ENCODE measurements at regions not wholly inside any gene's neighbourhood (a gene's known extent, or its start where the extent isn't known, plus 50 kb on each side); places are given as distances from the start of the nearest gene placed in this dataset.
"Not testable (repeated sequence)": the region's sequence is repeated elsewhere in the genome, so short reads cannot be mapped to it uniquely, and the experiment has no call there.

DNA sequence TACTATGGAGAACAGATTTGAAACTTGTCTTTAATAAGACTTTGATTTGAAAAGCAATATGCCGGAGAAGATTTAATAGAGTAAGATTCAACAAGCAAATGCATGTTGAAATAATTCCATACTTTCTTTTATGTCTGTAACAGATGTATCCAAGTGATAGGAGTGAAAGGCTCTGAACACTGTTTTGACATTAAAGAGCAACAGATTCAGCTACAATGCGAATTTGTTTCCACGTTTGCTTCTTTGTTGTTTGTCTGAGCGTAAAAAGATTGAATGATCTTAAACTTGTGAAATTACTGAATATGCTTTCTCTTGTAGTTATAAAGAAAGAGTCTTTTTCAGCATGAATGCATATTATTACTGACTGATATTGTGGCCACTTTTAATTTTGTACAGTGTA lies 2612.9 kb downstream of the PCDH9 start:
- intact Hi-C loops (cut with DNase I) = loop anchor here in 1 of 2 donors (5.0 kb wide), 1 partner anchor 715 kb away; no protein-coding TSS in a partner anchor
- 90 to 91% methylated on average over 4 of the region's 4 CpGs for WGBS, 2 donors
- no peak for ATAC-seq (ENCODE audit: low FRiP score)

DNA sequence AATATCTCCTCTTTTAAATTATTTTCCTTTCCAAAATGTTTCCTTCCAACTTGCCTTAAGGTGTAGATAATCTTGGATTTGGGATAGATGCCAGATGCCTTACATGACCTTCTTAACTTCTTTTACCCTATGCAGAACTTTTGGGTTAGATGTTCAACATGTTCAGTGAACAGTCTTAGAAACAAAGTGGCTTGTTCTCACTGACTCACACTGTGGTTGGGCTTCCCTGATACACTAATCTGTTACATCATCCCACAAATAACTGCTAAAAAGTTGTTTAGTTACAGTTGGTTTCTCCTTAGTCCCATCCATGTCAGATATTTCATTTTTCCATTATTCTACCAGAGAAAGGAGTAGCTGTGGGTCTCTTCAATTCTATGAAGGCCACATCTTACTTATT lies 2638.2 kb downstream of the PCDH9 start:
- intact Hi-C loops (cut with DNase I) = no loop called here
- ATAC-seq (ENCODE audit: low FRiP score) (no peak), DNase-seq (no peak)
- Histone ChIP-seq H3K36me3 (ENCODE audit: control insufficient read depth in 1 of 2, insufficient read depth in 2 of 2, low read length in 1 of 2) (no peaks in the 10 kb centered on the region), H3K4me1 (ENCODE audit: control insufficient read depth in 1 of 2, insufficient read depth in 2 of 2, low read length in 2 of 2) (no peaks in the 10 kb centered on the region), H3K27me3 (ENCODE audit: control insufficient read depth in 1 of 2, insufficient read depth in 2 of 2, low read length in 1 of 2) (no peaks in the 10 kb centered on the region), H3K4me3 (ENCODE audit: low read length in 2 of 2) (no peak overlapping the region), H3K27ac (ENCODE audit: low read depth in 1 of 2, low read length in 2 of 2) (no peak overlapping the region), H3K9me3 (ENCODE audit: control insufficient read depth, low read length) (no peaks in the 10 kb centered on the region)

More for the DNA sequence above, 2612.9 kb downstream of the PCDH9 start:
- no peak for DNase-seq
- H3K36me3 ChIP-seq (ENCODE audit: control insufficient read depth in 1 of 2, insufficient read depth in 2 of 2, low read length in 1 of 2) = no peaks in the 10 kb centered on the region
- peaks cover 2% of the 10 kb centered on the region for H3K9me3 ChIP-seq (ENCODE audit: control insufficient read depth, low read length)
- H3K4me1 ChIP-seq (ENCODE audit: control insufficient read depth in 1 of 2, insufficient read depth in 2 of 2, low read length in 2 of 2) = no peaks in the 10 kb centered on the region
- H3K4me3 ChIP-seq (ENCODE audit: low read length in 2 of 2) = no peak overlapping the region
- no peak overlapping the region for H3K27ac ChIP-seq (ENCODE audit: low read depth in 1 of 2, low read length in 2 of 2)
- H3K27me3 ChIP-seq (ENCODE audit: control insufficient read depth in 1 of 2, insufficient read depth in 2 of 2, low read length in 1 of 2) = no peaks in the 10 kb centered on the region

DNA sequence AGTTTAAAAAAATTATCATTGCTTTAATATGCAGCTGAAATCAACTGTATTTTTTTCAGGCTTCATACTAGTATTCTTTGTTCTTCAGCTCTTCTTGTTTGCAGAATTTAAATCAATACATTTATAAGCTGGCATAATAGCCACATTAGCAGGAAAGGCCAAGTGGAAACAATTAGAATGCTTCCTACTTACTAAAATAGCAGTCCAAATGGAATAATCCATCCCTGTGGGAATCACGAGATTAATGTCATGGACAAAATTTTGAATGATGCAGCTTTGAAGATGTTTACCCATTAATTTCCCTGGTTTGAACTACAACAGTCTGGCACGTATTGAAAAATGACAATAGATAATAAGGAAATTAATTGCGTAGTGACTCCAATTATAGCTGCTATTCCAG lies 2650.8 kb downstream of the PCDH9 start:
- no peak for DNase-seq
- Histone ChIP-seq H3K27ac (ENCODE audit: low read depth in 1 of 2, low read length in 2 of 2) (no peak overlapping the region), H3K4me3 (ENCODE audit: low read length in 2 of 2) (no peak overlapping the region), H3K9me3 (ENCODE audit: control insufficient read depth, low read length) (no peaks in the 10 kb centered on the region), H3K27me3 (ENCODE audit: control insufficient read depth in 1 of 2, insufficient read depth in 2 of 2, low read length in 1 of 2) (no peaks in the 10 kb centered on the region), H3K4me1 (ENCODE audit: control insufficient read depth in 1 of 2, insufficient read depth in 2 of 2, low read length in 2 of 2) (no peaks in the 10 kb centered on the region), H3K36me3 (ENCODE audit: control insufficient read depth in 1 of 2, insufficient read depth in 2 of 2, low read length in 1 of 2) (no peaks in the 10 kb centered on the region)
- intact Hi-C loops (cut with DNase I) = no loop called here
- 83 to 84% methylated on average over 3 of the region's 3 CpGs for WGBS, 2 donors
- ATAC-seq (ENCODE audit: low FRiP score) = no peak

DNA sequence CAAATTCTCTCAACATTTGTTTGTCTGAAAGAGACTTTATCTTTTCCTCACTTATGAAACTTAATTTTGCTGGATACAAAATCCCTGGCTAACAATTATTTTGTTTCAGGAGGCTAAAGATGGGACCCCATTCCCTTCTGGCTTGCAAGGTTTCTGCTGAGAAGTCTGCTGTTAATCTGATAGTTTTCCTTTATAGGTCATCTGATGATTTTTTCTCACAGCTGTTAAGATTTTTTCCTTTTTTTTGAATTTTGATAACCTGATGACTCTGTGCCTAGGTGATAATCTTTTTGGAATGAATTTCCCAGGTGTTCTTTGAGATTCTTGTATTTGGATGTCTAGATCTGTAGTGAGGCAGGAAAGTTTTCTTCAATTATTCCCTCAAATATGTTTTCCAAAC lies 2661.4 kb downstream of the PCDH9 start:
- ATAC-seq (ENCODE audit: low FRiP score) (no peak), DNase-seq (no peak)
- H3K4me3 ChIP-seq (ENCODE audit: low read length in 2 of 2) = no peak overlapping the region
- H3K36me3 ChIP-seq (ENCODE audit: control insufficient read depth in 1 of 2, insufficient read depth in 2 of 2, low read length in 1 of 2) = no peaks in the 10 kb centered on the region
- no peak overlapping the region for H3K27ac ChIP-seq (ENCODE audit: low read depth in 1 of 2, low read length in 2 of 2)
- no peaks in the 10 kb centered on the region for H3K4me1 ChIP-seq (ENCODE audit: control insufficient read depth in 1 of 2, insufficient read depth in 2 of 2, low read length in 2 of 2)
- intact Hi-C loops (cut with DNase I) = no loop called here
- no peaks in the 10 kb centered on the region for H3K27me3 ChIP-seq (ENCODE audit: control insufficient read depth in 1 of 2, insufficient read depth in 2 of 2, low read length in 1 of 2)
- no peaks in the 10 kb centered on the region for H3K9me3 ChIP-seq (ENCODE audit: control insufficient read depth, low read length)

DNA sequence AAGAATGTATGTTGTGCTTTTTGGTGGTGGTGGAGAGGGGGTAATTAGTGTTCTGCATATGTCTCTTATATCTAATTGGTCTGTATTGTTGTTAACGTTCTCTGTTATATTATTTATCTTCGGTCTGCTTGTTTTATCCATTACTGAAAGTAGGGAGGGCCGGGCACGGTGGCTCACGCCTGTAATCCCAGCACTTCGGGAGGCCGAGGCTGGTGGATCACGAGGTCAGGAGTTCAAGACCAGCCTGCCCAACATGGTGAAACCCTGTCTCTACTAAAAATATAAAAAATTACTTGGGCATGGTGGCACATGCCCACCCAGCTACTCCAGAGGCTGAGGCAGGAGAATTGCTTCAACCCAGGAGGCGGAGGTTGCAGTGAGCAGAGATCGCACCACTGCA lies 2672.1 kb downstream of the PCDH9 start:
- H3K36me3 ChIP-seq (ENCODE audit: control insufficient read depth in 1 of 2, insufficient read depth in 2 of 2, low read length in 1 of 2); ATAC-seq (ENCODE audit: low FRiP score); H3K27ac ChIP-seq (ENCODE audit: low read depth in 1 of 2, low read length in 2 of 2); DNase-seq; H3K9me3 ChIP-seq (ENCODE audit: control insufficient read depth, low read length); intact Hi-C loops (cut with DNase I); H3K4me1 ChIP-seq (ENCODE audit: control insufficient read depth in 1 of 2, insufficient read depth in 2 of 2, low read length in 2 of 2); H3K4me3 ChIP-seq (ENCODE audit: low read length in 2 of 2); H3K27me3 ChIP-seq (ENCODE audit: control insufficient read depth in 1 of 2, insufficient read depth in 2 of 2, low read length in 1 of 2): not testable (repeated sequence)
- 94 to 96% methylated on average over 10 of the region's 10 CpGs for WGBS, 2 donors

DNA sequence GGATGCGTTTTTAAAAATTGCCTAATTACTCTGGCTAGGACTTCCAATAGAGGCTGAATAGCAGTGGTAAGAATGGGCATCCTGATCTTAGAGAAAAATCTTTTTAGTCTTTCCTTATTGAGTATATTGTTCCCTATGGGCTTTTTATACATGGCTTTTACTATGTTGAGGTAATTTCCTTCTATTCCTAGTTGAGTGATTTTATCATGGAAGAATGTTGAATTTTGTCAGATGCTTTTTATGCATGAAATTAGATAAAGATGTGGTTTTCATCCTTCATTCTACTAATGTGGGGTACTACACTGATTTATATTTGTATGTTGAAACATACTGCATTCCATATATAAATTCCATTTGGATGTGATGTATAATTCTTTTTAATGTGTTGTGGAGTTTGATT lies 2673.8 kb downstream of the PCDH9 start:
- H3K27me3 ChIP-seq (ENCODE audit: control insufficient read depth in 1 of 2, insufficient read depth in 2 of 2, low read length in 1 of 2) = no peaks in the 10 kb centered on the region
- H3K36me3 ChIP-seq (ENCODE audit: control insufficient read depth in 1 of 2, insufficient read depth in 2 of 2, low read length in 1 of 2) = no peaks in the 10 kb centered on the region
- ATAC-seq (ENCODE audit: low FRiP score) = no peak
- peaks cover 1% of the 10 kb centered on the region for H3K9me3 ChIP-seq (ENCODE audit: control insufficient read depth, low read length)
- no peak overlapping the region for H3K27ac ChIP-seq (ENCODE audit: low read depth in 1 of 2, low read length in 2 of 2)
- no peak overlapping the region for H3K4me3 ChIP-seq (ENCODE audit: low read length in 2 of 2)
- intact Hi-C loops (cut with DNase I) = no loop called here
- no peak for DNase-seq
- WGBS, 2 donors = 73 to 78% methylated on average over 1 of the region's 1 CpG
- H3K4me1 ChIP-seq (ENCODE audit: control insufficient read depth in 1 of 2, insufficient read depth in 2 of 2, low read length in 2 of 2) = no peaks in the 10 kb centered on the region

DNA sequence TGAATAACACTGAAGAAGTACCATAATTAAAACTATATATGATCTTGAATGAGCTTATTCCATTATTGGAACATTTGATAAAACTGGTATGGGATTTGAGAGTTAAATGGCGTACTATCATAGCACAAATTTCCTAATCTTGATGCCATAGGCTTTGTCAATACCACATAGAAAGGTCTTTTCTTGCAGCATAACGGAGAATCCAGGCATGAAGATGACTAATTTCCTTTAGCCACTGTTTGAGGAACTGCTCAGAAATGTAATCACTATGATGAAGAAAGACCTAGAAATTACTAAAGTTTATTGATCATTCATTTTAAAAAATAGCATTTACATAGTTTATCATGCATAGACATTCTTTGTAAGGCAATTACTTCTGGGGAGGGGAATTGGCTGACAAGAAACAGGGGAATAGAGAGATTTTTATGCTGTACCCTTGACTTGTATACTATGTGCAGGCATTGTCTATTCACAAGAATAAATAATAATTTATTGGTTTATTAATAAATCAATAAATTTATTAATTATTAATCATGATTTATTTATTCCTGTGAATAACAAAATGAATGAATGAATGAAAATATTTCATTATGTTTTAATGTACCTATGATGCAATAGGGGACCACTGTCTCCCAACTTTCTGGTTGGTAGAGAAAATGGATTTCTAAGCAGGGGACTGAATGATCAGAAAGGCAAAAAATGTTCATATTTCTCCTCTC lies 2676.6 kb downstream of the PCDH9 start:
- Histone ChIP-seq H3K4me1 (ENCODE audit: control insufficient read depth in 1 of 2, insufficient read depth in 2 of 2, low read length in 2 of 2) (no peaks in the 10 kb centered on the region), H3K36me3 (ENCODE audit: control insufficient read depth in 1 of 2, insufficient read depth in 2 of 2, low read length in 1 of 2) (no peaks in the 10 kb centered on the region), H3K9me3 (ENCODE audit: control insufficient read depth, low read length) (peaks cover 1% of the 10 kb centered on the region), H3K27ac (ENCODE audit: low read depth in 1 of 2, low read length in 2 of 2) (no peak overlapping the region), H3K27me3 (ENCODE audit: control insufficient read depth in 1 of 2, insufficient read depth in 2 of 2, low read length in 1 of 2) (peaks cover 0 to 2% of the 10 kb centered on the region in 2 donors), H3K4me3 (ENCODE audit: low read length in 2 of 2) (no peak overlapping the region)
- WGBS, 2 donors = 85 to 91% methylated on average over 2 of the region's 2 CpGs
- no peak for ATAC-seq (ENCODE audit: low FRiP score)
- intact Hi-C loops (cut with DNase I) = no loop called here
- DNase-seq = no peak

DNA sequence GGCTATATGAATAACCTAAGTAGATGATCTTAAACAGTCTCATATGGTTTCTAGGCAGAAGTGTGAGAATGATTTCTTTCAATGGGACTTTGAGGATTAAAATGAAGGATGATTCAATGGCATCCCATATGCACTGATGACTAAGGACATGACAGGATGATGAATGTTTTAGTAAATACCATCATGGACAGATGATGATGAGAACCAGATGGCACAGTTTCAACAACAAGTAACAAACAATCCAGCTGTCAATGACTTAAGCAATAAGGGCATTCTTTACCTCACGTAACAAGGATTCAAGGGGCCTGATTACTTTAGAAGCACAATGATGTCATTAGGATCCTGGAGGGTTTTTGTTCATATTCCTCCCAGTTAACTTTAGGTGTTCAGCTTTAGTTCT lies 2678.4 kb downstream of the PCDH9 start:
- 91 to 94% methylated on average over 1 of the region's 1 CpG for WGBS, 2 donors
- no peak for ATAC-seq (ENCODE audit: low FRiP score)

DNA sequence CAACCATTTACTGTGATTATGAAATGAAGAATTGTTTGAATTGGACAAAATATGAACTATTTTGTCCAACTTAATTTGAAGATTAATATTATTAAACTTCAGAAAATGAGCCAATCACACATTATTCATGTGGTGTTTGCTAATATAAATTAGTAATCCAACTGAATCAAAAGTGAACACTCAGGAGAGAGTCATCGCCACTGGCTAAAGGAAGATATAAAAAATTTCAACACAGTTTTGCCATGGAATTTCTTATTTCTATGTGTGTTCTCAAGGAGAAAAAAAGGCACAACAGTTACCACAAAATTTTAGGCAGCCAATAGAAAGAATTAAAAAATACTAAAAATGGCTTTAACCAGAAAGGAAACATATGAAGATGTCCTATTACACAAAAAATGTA lies 2683.8 kb downstream of the PCDH9 start:
- no peak for DNase-seq
- intact Hi-C loops (cut with DNase I) = no loop called here
- Histone ChIP-seq H3K4me1 (ENCODE audit: control insufficient read depth in 1 of 2, insufficient read depth in 2 of 2, low read length in 2 of 2) (no peaks in the 10 kb centered on the region), H3K27ac (ENCODE audit: low read depth in 1 of 2, low read length in 2 of 2) (no peak overlapping the region), H3K27me3 (ENCODE audit: control insufficient read depth in 1 of 2, insufficient read depth in 2 of 2, low read length in 1 of 2) (peaks cover 0 to 2% of the 10 kb centered on the region in 2 donors), H3K36me3 (ENCODE audit: control insufficient read depth in 1 of 2, insufficient read depth in 2 of 2, low read length in 1 of 2) (no peaks in the 10 kb centered on the region), H3K9me3 (ENCODE audit: control insufficient read depth, low read length) (no peaks in the 10 kb centered on the region), H3K4me3 (ENCODE audit: low read length in 2 of 2) (no peak overlapping the region)
- 97 to 99% methylated on average over 1 of the region's 1 CpG for WGBS, 2 donors
- no peak for ATAC-seq (ENCODE audit: low FRiP score)

More for the DNA sequence above, 2678.4 kb downstream of the PCDH9 start:
- H3K27me3 ChIP-seq (ENCODE audit: control insufficient read depth in 1 of 2, insufficient read depth in 2 of 2, low read length in 1 of 2) = peaks cover 0 to 2% of the 10 kb centered on the region in 2 donors
- intact Hi-C loops (cut with DNase I) = no loop called here
- H3K4me1 ChIP-seq (ENCODE audit: control insufficient read depth in 1 of 2, insufficient read depth in 2 of 2, low read length in 2 of 2) = no peaks in the 10 kb centered on the region
- no peak overlapping the region for H3K27ac ChIP-seq (ENCODE audit: low read depth in 1 of 2, low read length in 2 of 2)
- no peak overlapping the region for H3K4me3 ChIP-seq (ENCODE audit: low read length in 2 of 2)
- H3K36me3 ChIP-seq (ENCODE audit: control insufficient read depth in 1 of 2, insufficient read depth in 2 of 2, low read length in 1 of 2) = no peaks in the 10 kb centered on the region
- H3K9me3 ChIP-seq (ENCODE audit: control insufficient read depth, low read length) = peaks cover 1% of the 10 kb centered on the region
- no peak for DNase-seq
